ENCODE measurements at regions not wholly inside any gene's neighbourhood (a gene's known extent, or its start where the extent isn't known, plus 50 kb on each side); places are given as distances from the start of the nearest gene placed in this dataset.
"Not testable (repeated sequence)": the region's sequence is repeated elsewhere in the genome, so short reads cannot be mapped to it uniquely, and the experiment has no call there.

DNA sequence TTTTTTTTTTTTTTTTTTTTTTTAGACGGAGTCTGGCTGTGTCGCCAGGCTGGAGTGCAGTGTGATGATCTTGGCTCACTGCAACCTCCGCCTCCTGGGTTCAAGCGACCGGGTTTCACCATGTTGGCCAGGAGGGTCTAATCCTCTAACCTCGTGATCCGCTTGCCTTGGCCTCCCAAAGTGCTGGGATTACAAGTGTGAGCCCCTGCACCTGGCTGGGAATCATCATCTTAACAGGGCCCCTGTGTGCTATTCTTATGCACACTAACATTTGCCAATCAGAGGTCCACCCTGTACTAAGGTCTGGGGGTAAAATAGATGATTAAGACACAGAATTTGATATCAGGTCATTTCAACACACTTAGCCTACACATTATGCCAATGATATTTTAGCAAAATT is 278.7 kb upstream of the CHRM3 start:
- no peaks in the 10 kb centered on the region for H3K9me3 ChIP-seq
- TF ChIP-seq, protein P1, sequence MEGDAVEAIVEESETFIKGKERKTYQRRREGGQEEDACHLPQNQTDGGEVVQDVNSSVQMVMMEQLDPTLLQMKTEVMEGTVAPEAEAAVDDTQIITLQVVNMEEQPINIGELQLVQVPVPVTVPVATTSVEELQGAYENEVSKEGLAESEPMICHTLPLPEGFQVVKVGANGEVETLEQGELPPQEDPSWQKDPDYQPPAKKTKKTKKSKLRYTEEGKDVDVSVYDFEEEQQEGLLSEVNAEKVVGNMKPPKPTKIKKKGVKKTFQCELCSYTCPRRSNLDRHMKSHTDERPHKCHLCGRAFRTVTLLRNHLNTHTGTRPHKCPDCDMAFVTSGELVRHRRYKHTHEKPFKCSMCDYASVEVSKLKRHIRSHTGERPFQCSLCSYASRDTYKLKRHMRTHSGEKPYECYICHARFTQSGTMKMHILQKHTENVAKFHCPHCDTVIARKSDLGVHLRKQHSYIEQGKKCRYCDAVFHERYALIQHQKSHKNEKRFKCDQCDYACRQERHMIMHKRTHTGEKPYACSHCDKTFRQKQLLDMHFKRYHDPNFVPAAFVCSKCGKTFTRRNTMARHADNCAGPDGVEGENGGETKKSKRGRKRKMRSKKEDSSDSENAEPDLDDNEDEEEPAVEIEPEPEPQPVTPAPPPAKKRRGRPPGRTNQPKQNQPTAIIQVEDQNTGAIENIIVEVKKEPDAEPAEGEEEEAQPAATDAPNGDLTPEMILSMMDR (IDR thresholded peaks at IDR 0.05): no peak
- no peaks in the 10 kb centered on the region for H3K27me3 ChIP-seq
- no peak overlapping the region for H3K27ac ChIP-seq
- H3K4me3 ChIP-seq (ENCODE audit: low read depth in 1 of 2, low read length in 1 of 2): no peak overlapping the region
- H3K4me1 ChIP-seq (ENCODE audit: control insufficient read depth in 1 of 2, insufficient read depth in 1 of 2, low read depth in 1 of 2, low read length in 1 of 2): no peaks in the 10 kb centered on the region
- H3K36me3 ChIP-seq: no peaks in the 10 kb centered on the region

DNA sequence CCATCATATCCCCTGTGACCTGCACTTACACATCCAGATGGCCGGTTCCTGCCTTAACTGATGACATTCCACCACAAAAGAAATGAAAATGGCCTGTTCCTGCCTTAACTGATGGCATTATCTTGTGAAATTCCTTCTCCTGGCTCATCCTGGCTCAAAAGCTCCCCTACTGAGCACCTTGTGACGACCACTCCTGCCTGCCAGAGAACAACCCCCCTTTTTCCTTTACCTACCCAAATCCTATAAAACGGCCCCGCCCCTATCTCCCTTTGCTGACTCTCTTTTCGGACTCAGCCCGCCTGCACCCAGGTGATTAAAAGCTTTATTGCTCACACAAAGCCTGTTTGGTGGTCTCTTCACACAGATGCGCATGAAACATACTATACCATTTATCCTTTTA is 279.7 kb upstream of the CHRM3 start:
- H3K4me1 ChIP-seq (ENCODE audit: control insufficient read depth in 1 of 2, insufficient read depth in 1 of 2, low read depth in 1 of 2, low read length in 1 of 2); H3K36me3 ChIP-seq: not testable (repeated sequence)

DNA sequence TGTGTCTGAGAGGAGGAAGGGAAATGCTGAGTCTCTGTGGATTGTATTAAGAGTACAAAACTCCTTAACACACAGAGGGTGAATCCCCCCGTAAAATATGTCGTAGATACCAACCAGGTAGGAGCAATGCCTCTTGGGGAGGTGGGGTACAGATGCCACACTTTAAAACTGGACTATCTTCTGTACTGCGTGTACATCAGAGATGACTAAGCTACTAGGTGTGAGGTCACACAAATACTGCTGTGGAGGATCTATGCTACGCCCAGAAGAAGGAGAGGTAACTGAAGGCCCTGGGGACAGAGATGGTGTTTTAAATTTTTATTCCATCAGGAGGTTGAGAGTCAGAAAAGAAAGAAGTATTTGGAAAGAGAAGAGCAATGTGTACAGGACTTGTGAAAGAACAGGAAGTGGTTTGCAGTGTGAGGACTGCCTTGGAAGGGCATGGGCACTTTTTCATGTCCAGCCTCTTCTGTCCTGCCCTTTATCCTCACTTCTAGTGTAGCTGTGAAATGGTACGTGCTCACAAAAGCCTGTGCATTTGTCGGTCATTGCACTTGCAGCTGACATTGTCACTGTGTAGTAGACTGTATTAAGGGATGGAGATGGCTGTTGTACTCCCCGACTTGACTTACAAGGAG is 287.8 kb upstream of the CHRM3 start:
- H3K4me1 ChIP-seq (ENCODE audit: control insufficient read depth in 1 of 2, insufficient read depth in 1 of 2, low read depth in 1 of 2, low read length in 1 of 2): peaks cover 19 to 24% of the 10 kb centered on the region in 2 experiments
- H3K27me3 ChIP-seq: no peaks in the 10 kb centered on the region
- TF ChIP-seq, protein P1 (IDR thresholded peaks at IDR 0.05): no peak
- no peaks in the 10 kb centered on the region for H3K36me3 ChIP-seq
- no peak overlapping the region for H3K4me3 ChIP-seq (ENCODE audit: low read depth in 1 of 2, low read length in 1 of 2)
- H3K9me3 ChIP-seq: no peaks in the 10 kb centered on the region
- peak overlapping the region; percentile 54 for H3K27ac ChIP-seq

More for the DNA sequence above, 279.7 kb upstream of the CHRM3 start:
- H3K4me3 ChIP-seq (ENCODE audit: low read depth in 1 of 2, low read length in 1 of 2); H3K9me3 ChIP-seq; H3K27me3 ChIP-seq; H3K27ac ChIP-seq: not testable (repeated sequence)

DNA sequence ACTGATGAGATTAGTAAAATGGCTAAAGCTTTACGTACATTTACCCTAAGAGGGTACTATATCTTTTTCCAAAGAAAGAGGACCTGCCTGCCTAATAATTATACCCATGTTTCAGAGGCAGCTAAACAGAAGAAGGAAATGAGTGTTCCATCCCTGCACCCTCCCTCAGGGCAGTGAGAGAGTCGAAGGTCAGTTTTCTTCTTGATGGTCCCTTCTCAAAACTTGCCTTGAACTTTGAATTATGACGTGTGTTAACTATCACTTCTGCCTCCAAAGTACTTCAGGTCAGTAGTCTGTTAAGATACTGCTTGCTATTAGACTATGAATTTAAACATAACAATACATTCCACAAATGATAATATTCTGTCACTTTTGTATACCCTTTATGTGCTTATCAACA is 294.8 kb upstream of the CHRM3 start:
- H3K4me3 ChIP-seq (ENCODE audit: low read depth in 1 of 2, low read length in 1 of 2): no peak overlapping the region
- TF ChIP-seq, protein P1 (IDR thresholded peaks at IDR 0.05): no peak

DNA sequence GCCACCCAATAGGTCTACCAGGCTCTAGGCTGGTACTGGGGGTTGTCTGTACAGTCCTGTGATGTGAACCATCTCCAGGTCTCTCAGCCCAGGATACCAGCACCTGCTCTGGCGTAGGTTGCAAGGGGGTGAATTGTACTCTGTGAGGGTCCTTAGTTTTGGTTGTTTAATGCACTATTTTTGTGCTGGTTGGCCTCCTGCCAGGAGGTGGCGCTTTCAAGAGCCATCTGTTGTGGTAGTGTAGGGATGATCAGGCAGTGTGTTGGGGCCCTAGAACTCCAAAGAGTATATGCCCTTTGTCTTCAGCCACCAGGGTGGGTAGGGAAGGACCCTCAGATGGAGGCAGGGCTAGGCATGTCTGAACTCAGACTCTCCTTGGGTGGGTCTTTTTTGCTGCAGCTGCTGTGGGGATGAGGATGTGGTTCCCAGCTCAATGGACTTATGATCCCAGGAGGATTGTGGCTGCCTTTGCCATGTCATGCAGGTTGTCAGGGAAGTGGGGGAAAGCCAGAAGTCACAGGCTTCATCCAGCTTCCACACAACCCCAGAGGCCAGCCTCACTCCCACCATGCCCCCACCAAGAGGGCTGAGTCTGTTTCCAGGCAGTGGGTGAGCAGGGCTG is 301.8 kb upstream of the CHRM3 start:
- Histone ChIP-seq H3K27ac (no peak overlapping the region), H3K4me3 (ENCODE audit: low read depth in 1 of 2, low read length in 1 of 2) (no peak overlapping the region), H3K27me3 (no peaks in the 10 kb centered on the region), H3K9me3 (no peaks in the 10 kb centered on the region), H3K36me3 (no peaks in the 10 kb centered on the region), H3K4me1 (ENCODE audit: control insufficient read depth in 1 of 2, insufficient read depth in 1 of 2, low read depth in 1 of 2, low read length in 1 of 2) (no peaks in the 10 kb centered on the region)
- TF ChIP-seq, protein P1 (IDR thresholded peaks at IDR 0.05): no peak

More for the DNA sequence above, 294.8 kb upstream of the CHRM3 start:
- Histone ChIP-seq H3K27me3 (no peaks in the 10 kb centered on the region), H3K27ac (no peak overlapping the region), H3K4me1 (ENCODE audit: control insufficient read depth in 1 of 2, insufficient read depth in 1 of 2, low read depth in 1 of 2, low read length in 1 of 2) (no peaks in the 10 kb centered on the region), H3K36me3 (no peaks in the 10 kb centered on the region), H3K9me3 (no peaks in the 10 kb centered on the region)

DNA sequence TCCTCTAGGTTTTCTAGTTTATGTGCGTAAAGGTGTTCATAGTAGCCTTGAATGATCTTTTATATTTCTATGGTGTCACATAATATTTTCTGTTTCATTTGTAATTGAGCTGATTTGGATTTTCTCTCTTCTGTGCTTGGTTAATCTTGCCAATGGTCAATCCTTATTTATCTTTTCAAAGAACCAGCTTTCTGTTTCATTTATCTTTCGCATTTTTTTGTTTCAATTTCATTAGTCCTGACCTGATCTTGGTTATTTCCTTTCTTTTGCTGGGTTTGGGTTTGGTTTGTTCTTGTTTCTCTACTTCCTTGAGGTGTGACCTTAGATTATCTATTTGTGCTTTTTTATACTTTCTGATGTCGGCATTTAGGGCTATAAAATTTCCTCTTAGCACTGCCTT is 304.4 kb upstream of the CHRM3 start:
- H3K27ac ChIP-seq; H3K36me3 ChIP-seq; H3K4me3 ChIP-seq (ENCODE audit: low read depth in 1 of 2, low read length in 1 of 2); H3K27me3 ChIP-seq; H3K9me3 ChIP-seq; H3K4me1 ChIP-seq (ENCODE audit: control insufficient read depth in 1 of 2, insufficient read depth in 1 of 2, low read depth in 1 of 2, low read length in 1 of 2): not testable (repeated sequence)

Data from neutrophil (primary cell).